GM19455 (cell line): ENCODE measurements at regions not wholly inside any gene's neighbourhood (a gene's known extent, or its start where the extent isn't known, plus 50 kb on each side); places are given as distances from the start of the nearest gene placed in this dataset.
"Not testable (repeated sequence)": the region's sequence is repeated elsewhere in the genome, so short reads cannot be mapped to it uniquely, and the experiment has no call there.

ENCODE experiments used
- ATAC-seq: cut with Tn5 transposase; IDR thresholded peaks from one replicate; pipeline ENCODE4 v1.9.1; 2021; ENCODE audit not compliant: unreplicated experiment

GRCh38 chr5:100641833-100642232 is 106.7 kb downstream of the FAM174A start:
- ATAC-seq: no peak

- ATAC-seq: no peak
Measured at GRCh38 chr5:100643473-100643872, 108.3 kb downstream of the FAM174A start.

GRCh38 chr5:100644185-100644584 is 109.0 kb downstream of the FAM174A start:
- no peak for ATAC-seq

GRCh38 chr5:100644776-100645175 is 109.6 kb downstream of the FAM174A start:
- no peak for ATAC-seq

GRCh38 chr5:100646011-100646410 is 110.8 kb downstream of the FAM174A start:
- ATAC-seq: no peak

- ATAC-seq: no peak
Measured at GRCh38 chr5:100646691-100647090, 111.5 kb downstream of the FAM174A start.

- ATAC-seq: no peak
Measured at GRCh38 chr5:100647461-100648230, 112.5 kb downstream of the FAM174A start.

GRCh38 chr5:100654895-100655294 is 119.7 kb downstream of the FAM174A start:
- ATAC-seq: no peak

GRCh38 chr5:100656771-100657170 is 121.6 kb downstream of the FAM174A start:
- not testable (repeated sequence) for ATAC-seq

GRCh38 chr5:100659080-100659795 is 124.1 kb downstream of the FAM174A start:
- ATAC-seq: no peak

- ATAC-seq: no peak
Measured at GRCh38 chr5:100664140-100664539, 129.0 kb downstream of the FAM174A start.

GRCh38 chr5:100667161-100667630 is 132.0 kb downstream of the FAM174A start:
- no peak for ATAC-seq

- ATAC-seq: no peak
Measured at GRCh38 chr5:100668511-100668910, 133.3 kb downstream of the FAM174A start.

GRCh38 chr5:100676817-100677631 is 141.8 kb downstream of the FAM174A start:
- no peak for ATAC-seq

- ATAC-seq: no peak
Measured at GRCh38 chr5:100682625-100683024, 147.5 kb downstream of the FAM174A start.

- ATAC-seq: no peak
Measured at GRCh38 chr5:100683881-100684280, 148.7 kb downstream of the FAM174A start.

- not testable (repeated sequence) for ATAC-seq
Measured at GRCh38 chr5:100685122-100685521, 149.9 kb downstream of the FAM174A start.

GRCh38 chr5:100688834-100689233 is 153.7 kb downstream of the FAM174A start:
- not testable (repeated sequence) for ATAC-seq

- no peak for ATAC-seq
Measured at GRCh38 chr5:100690036-100690560, 154.9 kb downstream of the FAM174A start.

GRCh38 chr5:100691085-100691484 is 155.9 kb downstream of the FAM174A start:
- no peak for ATAC-seq

- ATAC-seq: no peak
Measured at GRCh38 chr5:100691548-100691947, 156.4 kb downstream of the FAM174A start.
